Erythroblast (primary cell): ENCODE measurements at regions not wholly inside any gene's neighbourhood (a gene's known extent, or its start where the extent isn't known, plus 50 kb on each side); places are given as distances from the start of the nearest gene placed in this dataset.

ENCODE experiments used
- GATA1 ChIP-seq: IDR thresholded peaks from 2 replicates; pipeline ENCODE4 v1.6.1; 2011; ENCODE audit warnings: low read depth, mild to moderate bottlenecking, control low read depth, low read length, moderate library complexity
- POLR2A ChIP-seq: IDR thresholded peaks from 2 replicates; pipeline ENCODE4 v1.6.1; 2011; ENCODE audit warnings: mild to moderate bottlenecking, low read length

- TF ChIP-seq POLR2A: no peak
- TF ChIP-seq GATA1: no peak
Measured at GRCh38 chr14:36394593-36394992, 74.2 kb upstream of the MBIP start.
